ENCODE measurements at regions not wholly inside any gene's neighbourhood (a gene's known extent, or its start where the extent isn't known, plus 50 kb on each side); places are given as distances from the start of the nearest gene placed in this dataset.

GRCh38 chr9:74284581-74285450 lies 212.3 kb upstream of the RORB start:
- no peaks in the 10 kb centered on the region for H4K20me1 ChIP-seq (ENCODE audit: control insufficient read depth, insufficient read depth, low read depth, low read length)
- H3K4me1 ChIP-seq (ENCODE audit: control insufficient read depth, low read length) = no peaks in the 10 kb centered on the region
- H3F3A ChIP-seq (ENCODE audit: control insufficient read depth, insufficient read depth) = no peaks in the 10 kb centered on the region
- no peak overlapping the region for H3K27ac ChIP-seq (ENCODE audit: low read depth, low read length)
- no peak for TF ChIP-seq EZH2phosphoT487 (IDR thresholded peaks at IDR 0.05; ENCODE audit: borderline replicate concordance, low read length)
- TF ChIP-seq CTCF (IDR thresholded peaks at IDR 0.05; ENCODE audit: low read depth, low read length, poor library complexity, severe bottlenecking) = no peak
- H3K9me3 ChIP-seq (ENCODE audit: control insufficient read depth, insufficient read depth, low read length) = no peaks in the 10 kb centered on the region
- no peak overlapping the region for H3K4me2 ChIP-seq (ENCODE audit: low read length)
- no peaks in the 10 kb centered on the region for H3K27me3 ChIP-seq (ENCODE audit: control insufficient read depth, low read length)
- H3K36me3 ChIP-seq (ENCODE audit: control insufficient read depth, low read length) = no peaks in the 10 kb centered on the region
- H3K79me2 ChIP-seq (ENCODE audit: control insufficient read depth, low read length) = no peaks in the 10 kb centered on the region
- no peak overlapping the region for H3K4me3 ChIP-seq (ENCODE audit: low read length)
- no peaks in the 10 kb centered on the region for H3K9me2 ChIP-seq (replicated peaks; ENCODE audit: control insufficient read depth, low read length)

GRCh38 chr9:74293479-74293878 lies 203.7 kb upstream of the RORB start:
- TF ChIP-seq EZH2phosphoT487 (IDR thresholded peaks at IDR 0.05; ENCODE audit: borderline replicate concordance, low read length) (no peak), CTCF (IDR thresholded peaks at IDR 0.05; ENCODE audit: low read depth, low read length, poor library complexity, severe bottlenecking) (no peak)
- Histone ChIP-seq H3K79me2 (ENCODE audit: control insufficient read depth, low read length) (no peaks in the 10 kb centered on the region), H3K4me3 (ENCODE audit: low read length) (no peak overlapping the region), H3K4me2 (ENCODE audit: low read length) (no peak overlapping the region), H3F3A (ENCODE audit: control insufficient read depth, insufficient read depth) (no peaks in the 10 kb centered on the region), H3K36me3 (ENCODE audit: control insufficient read depth, low read length) (no peaks in the 10 kb centered on the region), H3K4me1 (ENCODE audit: control insufficient read depth, low read length) (no peaks in the 10 kb centered on the region), H4K20me1 (ENCODE audit: control insufficient read depth, insufficient read depth, low read depth, low read length) (no peaks in the 10 kb centered on the region), H3K9me3 (ENCODE audit: control insufficient read depth, insufficient read depth, low read length) (no peaks in the 10 kb centered on the region), H3K9me2 (replicated peaks; ENCODE audit: control insufficient read depth, low read length) (no peaks in the 10 kb centered on the region), H3K27ac (ENCODE audit: low read depth, low read length) (no peak overlapping the region), H3K27me3 (ENCODE audit: control insufficient read depth, low read length) (no peaks in the 10 kb centered on the region)

GRCh38 chr9:74303945-74304344 lies 193.2 kb upstream of the RORB start:
- Histone ChIP-seq H3K9me2 (replicated peaks; ENCODE audit: control insufficient read depth, low read length) (no peaks in the 10 kb centered on the region), H3F3A (ENCODE audit: control insufficient read depth, insufficient read depth) (no peaks in the 10 kb centered on the region), H3K79me2 (ENCODE audit: control insufficient read depth, low read length) (no peaks in the 10 kb centered on the region), H3K4me3 (ENCODE audit: low read length) (no peak overlapping the region), H3K36me3 (ENCODE audit: control insufficient read depth, low read length) (no peaks in the 10 kb centered on the region), H3K4me1 (ENCODE audit: control insufficient read depth, low read length) (no peaks in the 10 kb centered on the region), H3K9me3 (ENCODE audit: control insufficient read depth, insufficient read depth, low read length) (no peaks in the 10 kb centered on the region), H4K20me1 (ENCODE audit: control insufficient read depth, insufficient read depth, low read depth, low read length) (no peaks in the 10 kb centered on the region), H3K27me3 (ENCODE audit: control insufficient read depth, low read length) (no peaks in the 10 kb centered on the region), H3K27ac (ENCODE audit: low read depth, low read length) (no peak overlapping the region), H3K4me2 (ENCODE audit: low read length) (no peak overlapping the region)
- no peak for TF ChIP-seq CTCF (IDR thresholded peaks at IDR 0.05; ENCODE audit: low read depth, low read length, poor library complexity, severe bottlenecking)
- no peak for TF ChIP-seq EZH2phosphoT487 (IDR thresholded peaks at IDR 0.05; ENCODE audit: borderline replicate concordance, low read length)

Measured in DOHH2 (cell line).